ENCODE measurements at regions not wholly inside any gene's neighbourhood (a gene's known extent, or its start where the extent isn't known, plus 50 kb on each side); places are given as distances from the start of the nearest gene placed in this dataset.
A peak's percentile ranks its signal among the peaks of the same experiment; 100 is the strongest.

DNA sequence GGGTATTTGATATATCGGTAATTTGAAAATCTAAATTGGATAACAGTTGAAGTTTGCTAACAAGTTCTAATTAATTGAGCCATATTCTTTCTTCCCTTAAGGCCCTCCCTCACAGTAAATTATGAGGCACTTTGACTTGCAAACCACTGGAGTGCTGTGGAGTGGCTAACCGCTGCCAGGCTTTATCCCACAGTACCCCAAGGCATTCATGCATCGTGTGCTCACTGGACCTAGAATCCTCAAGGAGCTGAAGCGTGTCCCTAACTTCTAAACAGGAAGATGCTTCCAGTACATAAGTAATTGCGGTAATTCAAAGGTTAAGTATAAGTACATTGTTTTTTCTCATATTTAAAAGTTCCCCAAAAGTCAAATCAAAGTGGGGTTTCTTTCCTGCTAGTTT, 499.9 kb downstream of the TFAP2A start:
- ChIA-PET CTCF (no interaction called here), POLR2A (ENCODE audit: low non-redundant PET) (no interaction called here)
- peaks cover 3% of the 10 kb centered on the region for H3K27me3 ChIP-seq (replicated peaks; ENCODE audit: insufficient read depth, low read depth, low read length, poor library complexity)
- H3K36me3 ChIP-seq (ENCODE audit: insufficient read depth, low read length, poor library complexity, severe bottlenecking), result no peaks in the 10 kb centered on the region
- no peak overlapping the region for H3K4me3 ChIP-seq (ENCODE audit: low read depth, low read length, poor library complexity, severe bottlenecking)
- no peaks in the 10 kb centered on the region for H3K4me1 ChIP-seq (ENCODE audit: insufficient read depth, low read length, poor library complexity, severe bottlenecking)
- no peak for DNase-seq (ENCODE audit: low spot score)
- no TSS peak for BruUV-seq (replicated peaks)
- H3K9me3 ChIP-seq (ENCODE audit: low read depth, low read length, poor library complexity, severe bottlenecking), result no peaks in the 10 kb centered on the region
- no peak for TF ChIP-seq EZH2 (IDR thresholded peaks at IDR 0.05; ENCODE audit: borderline replicate concordance, low read depth, low read length, poor library complexity, severe bottlenecking)
- TF ChIP-seq, protein P1, sequence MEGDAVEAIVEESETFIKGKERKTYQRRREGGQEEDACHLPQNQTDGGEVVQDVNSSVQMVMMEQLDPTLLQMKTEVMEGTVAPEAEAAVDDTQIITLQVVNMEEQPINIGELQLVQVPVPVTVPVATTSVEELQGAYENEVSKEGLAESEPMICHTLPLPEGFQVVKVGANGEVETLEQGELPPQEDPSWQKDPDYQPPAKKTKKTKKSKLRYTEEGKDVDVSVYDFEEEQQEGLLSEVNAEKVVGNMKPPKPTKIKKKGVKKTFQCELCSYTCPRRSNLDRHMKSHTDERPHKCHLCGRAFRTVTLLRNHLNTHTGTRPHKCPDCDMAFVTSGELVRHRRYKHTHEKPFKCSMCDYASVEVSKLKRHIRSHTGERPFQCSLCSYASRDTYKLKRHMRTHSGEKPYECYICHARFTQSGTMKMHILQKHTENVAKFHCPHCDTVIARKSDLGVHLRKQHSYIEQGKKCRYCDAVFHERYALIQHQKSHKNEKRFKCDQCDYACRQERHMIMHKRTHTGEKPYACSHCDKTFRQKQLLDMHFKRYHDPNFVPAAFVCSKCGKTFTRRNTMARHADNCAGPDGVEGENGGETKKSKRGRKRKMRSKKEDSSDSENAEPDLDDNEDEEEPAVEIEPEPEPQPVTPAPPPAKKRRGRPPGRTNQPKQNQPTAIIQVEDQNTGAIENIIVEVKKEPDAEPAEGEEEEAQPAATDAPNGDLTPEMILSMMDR (conservative IDR thresholded peaks at IDR 0.05; ENCODE audit: low read depth, low read length), result no peak
- intact Hi-C loops (cut with micrococcal nuclease; ENCODE audit: unreplicated experiment), result no loop called here
- H3K27ac ChIP-seq (ENCODE audit: low read depth, low read length, poor library complexity, severe bottlenecking), result no peak overlapping the region

DNA sequence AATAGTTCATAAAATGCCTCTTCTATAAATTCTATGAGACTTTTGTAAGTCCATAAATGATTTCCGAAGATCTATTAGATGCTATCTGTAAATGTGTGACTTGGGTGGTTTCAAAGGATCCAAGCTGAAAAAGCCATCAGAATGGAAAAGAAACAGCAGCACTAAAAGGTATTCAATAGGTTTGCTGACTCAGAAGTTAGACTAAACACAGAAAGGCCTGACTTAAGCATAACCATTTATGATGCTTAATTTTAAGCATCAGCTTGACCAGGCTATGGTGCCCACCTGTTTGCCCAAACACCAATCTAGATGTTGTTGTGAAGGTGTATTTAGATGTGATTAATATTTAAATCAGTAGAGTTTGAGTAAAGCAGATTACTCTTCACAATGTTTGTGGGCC, 513.5 kb downstream of the TFAP2A start:
- DNase-seq (ENCODE audit: low spot score), result no peak
- no peaks in the 10 kb centered on the region for H3K9me3 ChIP-seq (ENCODE audit: low read depth, low read length, poor library complexity, severe bottlenecking)
- H3K4me3 ChIP-seq (ENCODE audit: low read depth, low read length, poor library complexity, severe bottlenecking), result no peak overlapping the region
- no peak for TF ChIP-seq EZH2 (IDR thresholded peaks at IDR 0.05; ENCODE audit: borderline replicate concordance, low read depth, low read length, poor library complexity, severe bottlenecking)
- TF ChIP-seq, protein P1 (conservative IDR thresholded peaks at IDR 0.05; ENCODE audit: low read depth, low read length), result no peak
- H3K27ac ChIP-seq (ENCODE audit: low read depth, low read length, poor library complexity, severe bottlenecking), result no peak overlapping the region
- no peaks in the 10 kb centered on the region for H3K4me1 ChIP-seq (ENCODE audit: insufficient read depth, low read length, poor library complexity, severe bottlenecking)
- CTCF ChIA-PET, result no interaction called here
- H3K36me3 ChIP-seq (ENCODE audit: insufficient read depth, low read length, poor library complexity, severe bottlenecking), result no peaks in the 10 kb centered on the region
- no peaks in the 10 kb centered on the region for H3K27me3 ChIP-seq (replicated peaks; ENCODE audit: insufficient read depth, low read depth, low read length, poor library complexity)
- BruUV-seq (replicated peaks), result no TSS peak
- POLR2A ChIA-PET (ENCODE audit: low non-redundant PET), result no interaction called here
- intact Hi-C loops (cut with micrococcal nuclease; ENCODE audit: unreplicated experiment), result no loop called here

DNA sequence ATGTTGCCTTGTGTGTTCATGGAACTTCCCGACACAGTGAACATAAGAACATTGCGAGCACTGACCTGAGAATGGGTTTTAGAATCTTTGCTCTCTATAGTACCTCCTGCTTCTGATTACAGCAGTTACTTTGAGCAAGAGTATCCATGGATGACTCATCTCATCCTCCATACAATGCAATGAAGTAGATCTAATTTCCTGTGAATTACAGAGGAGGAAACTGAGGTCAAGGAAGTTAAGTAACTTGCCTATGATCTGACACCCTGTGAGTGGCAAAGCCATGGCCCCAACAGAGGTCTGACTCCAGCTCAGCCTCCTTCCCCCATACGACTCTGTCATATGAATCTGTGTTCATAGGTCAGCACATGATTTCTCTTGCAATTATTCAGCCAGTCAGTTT, 518.1 kb downstream of the TFAP2A start:
- intact Hi-C loops (cut with micrococcal nuclease; ENCODE audit: unreplicated experiment), result no loop called here
- no peak for TF ChIP-seq EZH2 (IDR thresholded peaks at IDR 0.05; ENCODE audit: borderline replicate concordance, low read depth, low read length, poor library complexity, severe bottlenecking)
- TF ChIP-seq, protein P1 (conservative IDR thresholded peaks at IDR 0.05; ENCODE audit: low read depth, low read length), result no peak
- POLR2A ChIA-PET (ENCODE audit: low non-redundant PET), result no interaction called here

More for the DNA sequence above, 518.1 kb downstream of the TFAP2A start:
- Histone ChIP-seq H3K4me1 (ENCODE audit: insufficient read depth, low read length, poor library complexity, severe bottlenecking) (no peaks in the 10 kb centered on the region), H3K27me3 (replicated peaks; ENCODE audit: insufficient read depth, low read depth, low read length, poor library complexity) (no peaks in the 10 kb centered on the region), H3K9me3 (ENCODE audit: low read depth, low read length, poor library complexity, severe bottlenecking) (no peaks in the 10 kb centered on the region), H3K4me3 (ENCODE audit: low read depth, low read length, poor library complexity, severe bottlenecking) (no peak overlapping the region), H3K27ac (ENCODE audit: low read depth, low read length, poor library complexity, severe bottlenecking) (no peak overlapping the region), H3K36me3 (ENCODE audit: insufficient read depth, low read length, poor library complexity, severe bottlenecking) (no peaks in the 10 kb centered on the region)
- CTCF ChIA-PET, result no interaction called here
- DNase-seq (ENCODE audit: low spot score), result peak; percentile 70
- BruUV-seq (replicated peaks), result no TSS peak

Measured in A673 (cell line).